Umbilical cord (tissue), 1 donor: ENCODE measurements at regions not wholly inside any gene's neighbourhood (a gene's known extent, or its start where the extent isn't known, plus 50 kb on each side); places are given as distances from the start of the nearest gene placed in this dataset.
A peak's percentile ranks its signal among the peaks of the same experiment; 100 is the strongest.

Experiments used
- DNase-seq: peaks from one replicate; pipeline ENCODE4 v3.0.0-alpha.2; 2015; ENCODE audit warnings: low spot score

GRCh38 chr5:133882389-133882695 is 86.1 kb downstream of the C5orf15 start:
- no peak for DNase-seq

GRCh38 chr5:133881576-133882388 is 86.6 kb downstream of the C5orf15 start:
- no peak for DNase-seq

DNA sequence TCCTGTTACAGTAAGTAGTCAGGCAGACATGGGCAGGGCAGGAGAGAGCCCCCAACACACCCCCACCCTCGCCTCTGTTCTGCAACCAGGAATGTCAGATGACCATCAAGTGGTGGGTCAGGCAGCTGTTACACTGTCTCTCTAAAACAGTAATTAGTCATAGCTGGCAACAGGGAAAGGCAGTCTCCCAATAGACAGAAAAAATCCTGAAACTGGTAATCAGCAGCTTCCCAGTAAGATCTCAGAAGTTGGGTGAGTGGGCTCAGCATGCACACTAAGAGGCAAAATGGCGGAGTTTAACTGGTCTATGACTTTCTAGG is 90.2 kb downstream of the C5orf15 start:
- DNase-seq = no peak

- no peak for DNase-seq
Observed at GRCh38 chr5:133877351-133878235, 90.8 kb downstream of the C5orf15 start.

GRCh38 chr5:133876266-133876665 is 92.2 kb downstream of the C5orf15 start:
- DNase-seq = no peak

DNA sequence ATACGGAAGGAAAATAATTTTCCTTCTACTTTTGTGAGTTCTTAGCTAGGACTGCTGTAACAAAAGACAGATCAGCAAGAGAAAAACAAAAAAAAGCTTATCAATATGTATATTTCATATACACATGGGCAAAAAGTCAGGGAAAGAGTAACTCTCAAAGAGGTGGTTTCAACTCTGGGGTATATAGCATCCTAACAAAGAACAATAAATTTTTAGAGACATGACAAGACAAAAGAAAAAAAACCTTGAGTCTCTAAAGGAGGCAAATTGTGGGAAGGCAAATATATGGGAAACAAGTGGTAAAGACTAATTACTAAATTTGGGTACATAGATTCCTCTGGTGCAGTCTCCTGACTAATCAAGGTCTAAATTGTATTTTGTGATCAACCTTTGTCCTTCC is 93.2 kb downstream of the C5orf15 start:
- no peak for DNase-seq

GRCh38 chr5:133873449-133873848 is 95.0 kb downstream of the C5orf15 start:
- peak; percentile 68 for DNase-seq

- DNase-seq = no peak
Observed at GRCh38 chr5:133870661-133871060, 97.8 kb downstream of the C5orf15 start.

DNA sequence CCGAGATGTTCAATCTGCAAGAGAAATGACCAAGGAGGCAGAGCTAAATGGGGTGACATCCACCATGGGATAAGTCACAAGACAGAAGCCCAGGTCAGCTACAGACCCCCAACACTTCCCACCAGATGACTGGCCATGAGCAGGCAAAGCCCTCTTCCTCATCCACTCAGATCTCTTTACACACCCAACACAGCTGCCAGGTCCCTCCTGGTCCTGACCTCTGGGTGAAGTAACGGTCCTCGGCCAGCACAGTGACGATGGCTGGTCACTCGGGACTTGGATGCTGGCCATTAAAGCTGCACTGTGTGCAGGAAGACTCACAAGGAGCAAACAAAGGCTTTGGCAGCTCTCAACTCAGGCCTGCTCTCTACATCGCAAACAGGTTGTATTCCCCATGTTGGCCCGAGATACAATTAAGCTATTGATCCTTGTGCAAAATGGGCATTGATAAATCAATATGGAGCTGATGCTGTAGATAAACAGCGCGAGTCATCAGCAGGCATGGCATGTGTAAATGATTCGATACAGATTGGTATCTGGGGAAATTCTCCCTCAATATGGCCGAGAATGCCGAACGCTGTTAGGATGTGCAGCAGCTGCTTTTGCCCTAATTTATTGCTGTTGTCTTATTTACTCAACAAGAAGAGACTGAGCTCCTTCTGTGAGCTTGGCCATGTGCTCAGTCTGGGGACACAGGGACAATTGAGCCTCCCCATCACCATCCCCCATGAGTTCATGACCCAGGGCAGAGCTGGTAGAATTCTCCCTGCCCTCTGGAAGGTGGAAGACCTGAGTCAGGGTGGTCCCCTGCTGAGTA is 98.7 kb downstream of the C5orf15 start:
- DNase-seq = no peak

- DNase-seq = peak; percentile 83
Observed at GRCh38 chr5:133868946-133869518, 99.4 kb downstream of the C5orf15 start.

GRCh38 chr5:133867851-133868545 is 100.4 kb downstream of the C5orf15 start:
- DNase-seq = no peak

- no peak for DNase-seq
Observed at GRCh38 chr5:133867341-133867740, 101.1 kb downstream of the C5orf15 start.

DNA sequence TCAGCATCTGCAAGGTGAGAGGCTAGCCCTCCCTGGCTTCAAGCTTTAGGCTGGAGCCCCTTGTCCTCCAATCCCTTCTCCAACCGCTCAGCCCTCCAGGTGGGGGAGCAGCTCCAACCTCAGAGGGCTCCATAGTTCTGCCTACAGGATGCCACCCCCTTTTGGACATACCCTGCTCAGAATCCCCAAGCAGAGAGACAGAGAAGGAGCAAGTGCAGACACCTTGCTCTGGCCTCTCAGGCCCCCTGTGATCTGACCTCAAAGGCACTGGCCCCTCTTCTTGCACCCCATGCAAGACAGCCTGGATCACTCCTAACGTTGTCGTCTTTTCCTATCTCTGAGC is 101.6 kb downstream of the C5orf15 start:
- no peak for DNase-seq

- DNase-seq = no peak
Observed at GRCh38 chr5:133866160-133866902, 102.1 kb downstream of the C5orf15 start.

DNA sequence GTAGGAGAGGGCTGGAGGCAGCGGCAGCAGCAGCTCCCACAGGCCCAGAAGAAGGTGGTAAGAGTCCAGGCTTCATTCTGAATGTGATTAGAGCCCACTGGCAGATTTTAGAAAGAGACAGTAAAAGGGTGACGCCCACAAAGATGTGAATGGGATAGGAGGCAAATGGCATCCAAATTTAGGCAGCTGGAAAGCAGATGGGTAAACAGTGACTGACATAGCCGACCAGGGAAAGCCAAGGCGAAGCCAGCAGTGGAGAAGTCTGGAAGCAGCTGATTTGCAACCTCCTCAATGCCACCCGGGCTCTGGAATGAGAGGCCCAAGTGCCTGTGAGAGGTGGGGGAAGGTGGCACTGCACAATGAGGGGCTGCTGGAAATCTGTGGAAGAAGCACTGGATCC is 103.3 kb downstream of the C5orf15 start:
- no peak for DNase-seq

- no peak for DNase-seq
Observed at GRCh38 chr5:133864711-133865110, 103.7 kb downstream of the C5orf15 start.

GRCh38 chr5:133863857-133864585 is 104.4 kb downstream of the C5orf15 start:
- DNase-seq = no peak

DNA sequence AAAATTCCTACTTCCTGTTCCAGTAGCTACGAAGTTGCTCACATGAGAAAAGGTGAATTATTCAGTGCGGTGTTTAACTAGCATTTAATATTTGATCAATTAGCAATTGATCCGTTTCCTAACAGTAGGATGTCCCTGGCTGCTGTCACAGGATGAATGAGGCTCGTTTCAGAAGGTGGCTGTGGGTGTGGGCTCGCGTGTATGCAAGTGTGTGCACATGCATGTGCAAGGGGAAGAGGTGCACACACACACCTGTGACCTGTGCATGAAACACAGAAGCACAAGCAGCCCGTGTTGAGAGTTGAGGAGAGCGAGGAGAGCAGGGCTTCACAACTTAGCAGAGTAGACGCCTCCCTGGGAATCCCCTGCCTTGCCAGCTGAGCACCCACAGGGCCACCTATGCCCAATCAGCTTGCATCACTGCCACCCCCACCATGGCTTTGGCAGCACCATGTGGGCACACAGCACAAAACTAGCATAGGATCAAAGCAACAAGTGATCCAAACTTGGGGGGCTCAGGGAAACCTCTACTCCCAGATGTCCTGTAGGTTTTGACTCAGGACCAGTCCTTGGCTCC is 107.2 kb downstream of the C5orf15 start:
- DNase-seq = no peak

DNA sequence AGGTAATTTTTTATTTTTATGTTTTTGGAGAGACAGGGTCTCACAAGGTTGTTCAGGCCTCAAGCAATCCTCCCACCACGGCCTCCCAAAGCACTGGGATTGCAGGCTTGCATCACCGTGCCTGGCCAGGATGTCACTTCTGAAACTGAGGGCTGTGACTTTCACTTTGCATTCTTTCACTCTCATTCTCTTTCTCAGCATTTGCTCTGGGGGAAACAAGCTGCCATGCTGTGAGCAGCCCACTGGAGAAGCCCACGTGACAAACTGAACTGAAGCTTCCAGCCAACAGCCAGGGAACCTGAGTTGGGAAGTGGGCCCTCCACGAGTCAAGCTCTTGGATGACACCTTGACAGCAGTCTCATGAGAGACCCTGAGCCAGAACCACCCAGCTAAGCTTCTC is 109.4 kb downstream of the C5orf15 start:
- DNase-seq = no peak
